Erythroblast (primary cell): ENCODE measurements at regions not wholly inside any gene's neighbourhood (a gene's known extent, or its start where the extent isn't known, plus 50 kb on each side); places are given as distances from the start of the nearest gene placed in this dataset.

ENCODE experiments used
- GATA1 ChIP-seq: IDR thresholded peaks from 2 replicates; pipeline ENCODE4 v1.6.1; 2011; ENCODE audit warnings: low read depth, mild to moderate bottlenecking, control low read depth, low read length, moderate library complexity
- POLR2A ChIP-seq: IDR thresholded peaks from 2 replicates; pipeline ENCODE4 v1.6.1; 2011; ENCODE audit warnings: mild to moderate bottlenecking, low read length

DNA sequence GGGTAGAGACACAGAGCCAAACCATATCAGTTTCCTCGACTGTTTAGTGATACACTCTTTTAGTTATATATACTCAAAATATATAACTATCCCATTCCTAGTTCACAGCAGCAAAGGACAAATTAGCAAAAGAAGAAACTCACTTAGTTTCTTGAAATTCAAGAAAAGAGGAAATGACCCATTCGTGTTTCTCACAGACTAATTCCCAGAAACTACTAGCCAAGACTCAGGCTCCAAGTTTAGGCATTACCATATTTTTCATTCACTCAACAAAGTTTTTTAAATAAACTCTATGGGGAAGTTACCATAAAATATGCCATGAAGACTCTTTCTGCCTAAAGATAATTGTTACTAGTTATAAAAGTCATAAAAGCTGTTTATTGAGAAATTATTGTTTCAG, 152.3 kb upstream of the DAAM1 start:
- TF ChIP-seq POLR2A (no peak), GATA1 (no peak)
